Hepatocyte (in vitro differentiated cells): ENCODE measurements at regions not wholly inside any gene's neighbourhood (a gene's known extent, or its start where the extent isn't known, plus 50 kb on each side); places are given as distances from the start of the nearest gene placed in this dataset.

Source experiments
- DNase-seq: peaks from one replicate; pipeline ENCODE4 v3.0.0-alpha.2; 2016; ENCODE audit warnings: low spot score
- H2AFZ ChIP-seq: fragments of 200-600 bp; sonication (generic); 2 replicates; pipeline ENCODE4 v1.6.0; 2016; ENCODE audit warnings: antibody characterized with exemption, mild to moderate bottlenecking
- H3K27ac ChIP-seq: fragments of 200-600 bp; sonication (generic); 2 replicates; pipeline ENCODE4 v1.5.1; 2016; ENCODE audit warnings: mild to moderate bottlenecking
- H3K27me3 ChIP-seq: fragments of 200-600 bp; sonication (generic); 2 replicates; pipeline ENCODE4 v1.6.1; 2016
- H3K36me3 ChIP-seq: fragments of 200-600 bp; sonication (generic); replicated peaks from 2 replicates; pipeline ENCODE4 v1.5.1; 2016; ENCODE audit warnings: low read depth; ENCODE audit not compliant: insufficient read depth
- H3K4me1 ChIP-seq: fragments of 200-600 bp; sonication (generic); 2 replicates; pipeline ENCODE4 v1.5.1; 2016; ENCODE audit warnings: mild to moderate bottlenecking, moderate library complexity; ENCODE audit not compliant: insufficient read depth
- H3K4me2 ChIP-seq: fragments of 200-600 bp; sonication (generic); 2 replicates; pipeline ENCODE4 v1.6.0; 2016
- H3K4me3 ChIP-seq: fragments of 200-600 bp; sonication (generic); 2 replicates; pipeline ENCODE4 v1.5.1; 2016; ENCODE audit warnings: mild to moderate bottlenecking
- H3K79me2 ChIP-seq: fragments of 200-600 bp; sonication (generic); 2 replicates; pipeline ENCODE4 v1.6.0; 2017; ENCODE audit warnings: mild to moderate bottlenecking
- H3K9me2 ChIP-seq: fragments of 200-600 bp; sonication (generic); replicated peaks from 2 replicates; pipeline ENCODE4 v1.6.0; 2017; ENCODE audit warnings: mild to moderate bottlenecking; ENCODE audit not compliant: insufficient read depth
- H3K9me3 ChIP-seq: fragments of 200-600 bp; sonication (generic); 2 replicates; pipeline ENCODE4 v1.5.1; 2016; ENCODE audit warnings: low read depth, mild to moderate bottlenecking
- H4K20me1 ChIP-seq: fragments of 200-600 bp; sonication (generic); 2 replicates; pipeline ENCODE4 v1.6.0; 2016; ENCODE audit warnings: mild to moderate bottlenecking; ENCODE audit not compliant: insufficient read depth, poor library complexity, severe bottlenecking
- CTCF ChIP-seq: fragments of 200-600 bp; sonication (generic); IDR thresholded peaks from 2 replicates; pipeline ENCODE4 v1.5.1; 2016; ENCODE audit warnings: antibody characterized with exemption, mild to moderate bottlenecking; ENCODE audit not compliant: poor library complexity
- EZH2 ChIP-seq: fragments of 200-600 bp; sonication (generic); IDR thresholded peaks from 2 replicates; pipeline ENCODE4 v1.6.1; 2016; ENCODE audit warnings: antibody characterized with exemption, mild to moderate bottlenecking, borderline replicate concordance
- EZH2phosphoT487 ChIP-seq: fragments of 200-600 bp; sonication (generic); IDR thresholded peaks from one replicate; pipeline ENCODE4 v1.6.1; 2018; ENCODE audit warnings: antibody characterized with exemption, mild to moderate bottlenecking, low read depth, moderate library complexity; ENCODE audit not compliant: unreplicated experiment, severe bottlenecking
- WGBS: methylation state at CpG from one replicate; pipeline ENCODE4 v1.1.6; 2016; ENCODE audit warnings: low lambda C conversion rate; ENCODE audit errors: missing lambda C conversion rate; 5-methylcytosine and 5-hydroxymethylcytosine counted together

GRCh38 chr5:68970617-68971016, 123.2 kb upstream of the SLC30A5 start:
- Histone ChIP-seq H2AFZ (no peak overlapping the region), H4K20me1 (no peaks in the 10 kb centered on the region), H3K9me3 (no peaks in the 10 kb centered on the region), H3K4me3 (no peak overlapping the region), H3K79me2 (no peaks in the 10 kb centered on the region), H3K36me3 (no peaks in the 10 kb centered on the region), H3K4me2 (no peak overlapping the region), H3K27ac (no peak overlapping the region), H3K9me2 (no peaks in the 10 kb centered on the region), H3K27me3 (no peaks in the 10 kb centered on the region), H3K4me1 (no peaks in the 10 kb centered on the region)
- DNase-seq = no peak
- TF ChIP-seq EZH2phosphoT487 (no peak), CTCF (no peak), EZH2 (no peak)
- 98% methylated on average over 5 of the region's 5 CpGs for WGBS

DNA sequence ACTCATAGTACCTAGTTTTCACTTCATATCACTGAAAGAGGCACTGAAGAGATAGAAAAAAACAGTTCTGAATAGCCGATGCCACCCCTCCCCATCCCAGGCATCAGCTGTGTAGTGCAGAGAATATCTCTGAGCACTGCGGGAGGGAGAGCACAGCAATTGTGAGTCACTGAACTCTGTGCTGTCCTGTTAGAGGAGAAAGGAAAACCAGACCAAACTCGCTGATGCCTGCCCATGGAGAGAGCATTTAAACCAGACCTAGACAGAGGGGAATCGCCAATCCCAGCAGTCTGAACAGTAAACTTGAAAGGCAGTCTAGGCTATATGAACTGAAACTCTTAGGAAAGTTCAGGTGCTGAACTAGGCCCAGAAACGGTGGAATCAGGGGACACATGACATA, 120.1 kb upstream of the SLC30A5 start:
- WGBS = 85% methylated on average over 5 of the region's 5 CpGs
- no peaks in the 10 kb centered on the region for H3K9me3 ChIP-seq
- H3K4me2 ChIP-seq = no peak overlapping the region
- no peak overlapping the region for H3K27ac ChIP-seq
- no peaks in the 10 kb centered on the region for H3K27me3 ChIP-seq
- H3K4me1 ChIP-seq = no peaks in the 10 kb centered on the region
- TF ChIP-seq EZH2 (no peak), EZH2phosphoT487 (no peak), CTCF (no peak)
- H3K4me3 ChIP-seq = no peak overlapping the region
- no peaks in the 10 kb centered on the region for H4K20me1 ChIP-seq
- no peaks in the 10 kb centered on the region for H3K79me2 ChIP-seq
- no peaks in the 10 kb centered on the region for H3K9me2 ChIP-seq
- no peak for DNase-seq
- no peaks in the 10 kb centered on the region for H3K36me3 ChIP-seq
- no peak overlapping the region for H2AFZ ChIP-seq

GRCh38 chr5:68983043-68983442, 110.8 kb upstream of the SLC30A5 start:
- 69% methylated on average over 2 of the region's 2 CpGs for WGBS

More at GRCh38 chr5:68983043-68983442, 110.8 kb upstream of the SLC30A5 start:
- Histone ChIP-seq H3K4me1 (no peaks in the 10 kb centered on the region), H3K27ac (no peak overlapping the region), H3K79me2 (no peaks in the 10 kb centered on the region), H3K4me3 (no peak overlapping the region), H2AFZ (no peak overlapping the region), H4K20me1 (no peaks in the 10 kb centered on the region), H3K27me3 (no peaks in the 10 kb centered on the region), H3K36me3 (no peaks in the 10 kb centered on the region), H3K4me2 (no peak overlapping the region), H3K9me2 (no peaks in the 10 kb centered on the region), H3K9me3 (no peaks in the 10 kb centered on the region)
- DNase-seq = no peak
- no peak for TF ChIP-seq CTCF
- no peak for TF ChIP-seq EZH2phosphoT487
- TF ChIP-seq EZH2 = no peak
